AG04450 (cell line): ENCODE measurements at regions not wholly inside any gene's neighbourhood (a gene's known extent, or its start where the extent isn't known, plus 50 kb on each side); places are given as distances from the start of the nearest gene placed in this dataset.

Source experiments
- CTCF ChIA-PET: fragments of 300-600, 350-600 bp; formaldehyde crosslinking; extraction: SDS; loops from one replicate; lab custom pipeline; 2022; ENCODE audit warnings: antibody characterized with exemption, inconsistent platforms; lab: Charles Lee
- POLR2A ChIA-PET: fragments of 350-600 bp; formaldehyde crosslinking; extraction: SDS; loops from one replicate; lab custom pipeline; 2021; ENCODE audit warnings: antibody characterized with exemption, inconsistent platforms; lab: Yijun Ruan, JAX
- DNase-seq: peaks from one replicate; pipeline ENCODE4 v3.0.0-alpha.2; 2011; ENCODE audit warnings: low read depth, low spot score
- H3K27ac ChIP-seq: one replicate; pipeline ENCODE4 v1.5.1; 2012; ENCODE audit warnings: low read depth, low read length, control low read depth
- H3K27me3 ChIP-seq: one replicate; pipeline ENCODE4 v1.6.0; 2012; ENCODE audit warnings: low read length; ENCODE audit not compliant: control insufficient read depth, insufficient read depth
- H3K4me3 ChIP-seq: 2 replicates; pipeline ENCODE4 v1.5.1; 2011; ENCODE audit warnings: mild to moderate bottlenecking, low read depth, low read length, control low read depth
- H3K9me3 ChIP-seq: 2 replicates; pipeline ENCODE4 v1.5.1; 2012; ENCODE audit warnings: low read length; ENCODE audit not compliant: control insufficient read depth, insufficient read depth
- CTCF ChIP-seq: IDR thresholded peaks from 2 replicates; pipeline ENCODE4 v1.5.1; 2011; ENCODE audit warnings: low read depth, low read length, control low read depth, inconsistent platforms

GRCh38 chr2:21301871-21302455 is 178.2 kb downstream of the TDRD15 start:
- H3K27ac ChIP-seq: no peak overlapping the region
- POLR2A ChIA-PET: no interaction called here

GRCh38 chr2:21303876-21304275 is 180.1 kb downstream of the TDRD15 start:
- no peaks in the 10 kb centered on the region for H3K9me3 ChIP-seq
- no peak for TF ChIP-seq CTCF
- H3K4me3 ChIP-seq: no peak overlapping the region
- no peak overlapping the region for H3K27ac ChIP-seq
- no peaks in the 10 kb centered on the region for H3K27me3 ChIP-seq
- CTCF ChIA-PET: no interaction called here
- POLR2A ChIA-PET: no interaction called here
- DNase-seq: no peak

More at GRCh38 chr2:21301871-21302455, 178.2 kb downstream of the TDRD15 start:
- Histone ChIP-seq H3K9me3 (no peaks in the 10 kb centered on the region), H3K27me3 (no peaks in the 10 kb centered on the region), H3K4me3 (no peak overlapping the region)
- no peak for DNase-seq
- no peak for TF ChIP-seq CTCF
- CTCF ChIA-PET: no interaction called here

- TF ChIP-seq CTCF: no peak
- no peak overlapping the region for H3K4me3 ChIP-seq
- CTCF ChIA-PET: no interaction called here
- H3K27me3 ChIP-seq: no peaks in the 10 kb centered on the region
- H3K9me3 ChIP-seq: no peaks in the 10 kb centered on the region
- DNase-seq: no peak
- POLR2A ChIA-PET: no interaction called here
- no peak overlapping the region for H3K27ac ChIP-seq
These were observed 181.8 kb downstream of the TDRD15 start for GRCh38 chr2:21305581-21305980.

GRCh38 chr2:21306235-21306634 is 182.5 kb downstream of the TDRD15 start:
- no peak for DNase-seq
- H3K27me3 ChIP-seq: no peaks in the 10 kb centered on the region
- H3K27ac ChIP-seq: no peak overlapping the region
- 0 out of 2 replicates have a peak, but pooled peaks cover 1% of the 10 kb centered on the region for H3K9me3 ChIP-seq
- H3K4me3 ChIP-seq: no peak overlapping the region
- ChIA-PET POLR2A (no interaction called here), CTCF (no interaction called here)
- no peak for TF ChIP-seq CTCF

- CTCF ChIA-PET: no interaction called here
- 0 out of 2 replicates have a peak, but pooled peaks cover 2% of the 10 kb centered on the region for H3K9me3 ChIP-seq
- H3K27me3 ChIP-seq: no peaks in the 10 kb centered on the region
- no peak overlapping the region for H3K4me3 ChIP-seq
- H3K27ac ChIP-seq: no peak overlapping the region
- no peak for DNase-seq
- no peak for TF ChIP-seq CTCF
- POLR2A ChIA-PET: no interaction called here
These were observed 183.3 kb downstream of the TDRD15 start for GRCh38 chr2:21307037-21307436.
